ENCODE measurements at regions not wholly inside any gene's neighbourhood (a gene's known extent, or its start where the extent isn't known, plus 50 kb on each side); places are given as distances from the start of the nearest gene placed in this dataset.

- H3K4me1 ChIP-seq (ENCODE audit: control insufficient read depth in 1 of 2, insufficient read depth in 2 of 2, low read length in 2 of 2): peaks cover 0 to 3% of the 10 kb centered on the region in 2 donors
- intact Hi-C loops (cut with DNase I): no loop called here
- WGBS, 2 donors: 94 to 97% methylated on average over 11 of the region's 11 CpGs
- no peak overlapping the region for H3K4me3 ChIP-seq (ENCODE audit: low read length in 2 of 2)
- DNase-seq (no peak), ATAC-seq (ENCODE audit: low FRiP score) (no peak)
- H3K9me3 ChIP-seq (ENCODE audit: control insufficient read depth, low read length): no peaks in the 10 kb centered on the region
- H3K27ac ChIP-seq (ENCODE audit: low read depth in 1 of 2, low read length in 2 of 2): no peak overlapping the region
- H3K27me3 ChIP-seq (ENCODE audit: control insufficient read depth in 1 of 2, insufficient read depth in 2 of 2, low read length in 1 of 2): no peaks in the 10 kb centered on the region
- H3K36me3 ChIP-seq (ENCODE audit: control insufficient read depth in 1 of 2, insufficient read depth in 2 of 2, low read length in 1 of 2): no peaks in the 10 kb centered on the region
Observed at GRCh38 chr16:73717266-73717974, 579.2 kb upstream of the PSMD7 start.

GRCh38 chr16:73714976-73715375 lies 581.6 kb upstream of the PSMD7 start:
- Histone ChIP-seq H3K36me3 (ENCODE audit: control insufficient read depth in 1 of 2, insufficient read depth in 2 of 2, low read length in 1 of 2) (no peaks in the 10 kb centered on the region), H3K9me3 (ENCODE audit: control insufficient read depth, low read length) (no peaks in the 10 kb centered on the region), H3K4me3 (ENCODE audit: low read length in 2 of 2) (no peak overlapping the region), H3K27me3 (ENCODE audit: control insufficient read depth in 1 of 2, insufficient read depth in 2 of 2, low read length in 1 of 2) (no peaks in the 10 kb centered on the region), H3K4me1 (ENCODE audit: control insufficient read depth in 1 of 2, insufficient read depth in 2 of 2, low read length in 2 of 2) (peaks cover 0 to 4% of the 10 kb centered on the region in 2 donors), H3K27ac (ENCODE audit: low read depth in 1 of 2, low read length in 2 of 2) (no peak overlapping the region)
- intact Hi-C loops (cut with DNase I): no loop called here
- DNase-seq (no peak), ATAC-seq (ENCODE audit: low FRiP score) (no peak)
- WGBS, 2 donors: 93 to 96% methylated on average over 8 of the region's 8 CpGs

- Histone ChIP-seq H3K9me3 (ENCODE audit: control insufficient read depth, low read length) (no peaks in the 10 kb centered on the region), H3K27ac (ENCODE audit: low read depth in 1 of 2, low read length in 2 of 2) (no peak overlapping the region), H3K27me3 (ENCODE audit: control insufficient read depth in 1 of 2, insufficient read depth in 2 of 2, low read length in 1 of 2) (no peaks in the 10 kb centered on the region), H3K4me3 (ENCODE audit: low read length in 2 of 2) (no peak overlapping the region), H3K36me3 (ENCODE audit: control insufficient read depth in 1 of 2, insufficient read depth in 2 of 2, low read length in 1 of 2) (no peaks in the 10 kb centered on the region), H3K4me1 (ENCODE audit: control insufficient read depth in 1 of 2, insufficient read depth in 2 of 2, low read length in 2 of 2) (peaks cover 0 to 2% of the 10 kb centered on the region in 2 donors)
- intact Hi-C loops (cut with DNase I): loop anchor here in 1 of 2 donors (2.0 kb wide), 1 partner anchor 163 kb away; no protein-coding TSS in a partner anchor
- no peak for DNase-seq
- ATAC-seq (ENCODE audit: low FRiP score): no peak
- 85 to 87% methylated on average over 12 of the region's 12 CpGs for WGBS, 2 donors
Observed at GRCh38 chr16:73713778-73714495, 582.7 kb upstream of the PSMD7 start.

GRCh38 chr16:73713251-73713650 lies 583.4 kb upstream of the PSMD7 start:
- no peaks in the 10 kb centered on the region for H3K36me3 ChIP-seq (ENCODE audit: control insufficient read depth in 1 of 2, insufficient read depth in 2 of 2, low read length in 1 of 2)
- H3K4me3 ChIP-seq (ENCODE audit: low read length in 2 of 2): no peak overlapping the region
- no peaks in the 10 kb centered on the region for H3K9me3 ChIP-seq (ENCODE audit: control insufficient read depth, low read length)
- intact Hi-C loops (cut with DNase I): loop anchor here in 1 of 2 donors (2.0 kb wide), 1 partner anchor 164 kb away; no protein-coding TSS in a partner anchor
- DNase-seq: no peak
- peaks cover 0 to 2% of the 10 kb centered on the region in 2 donors for H3K4me1 ChIP-seq (ENCODE audit: control insufficient read depth in 1 of 2, insufficient read depth in 2 of 2, low read length in 2 of 2)
- WGBS, 2 donors: 11 to 14% methylated on average over 8 of the region's 8 CpGs
- no peak for ATAC-seq (ENCODE audit: low FRiP score)
- no peak overlapping the region for H3K27ac ChIP-seq (ENCODE audit: low read depth in 1 of 2, low read length in 2 of 2)
- no peaks in the 10 kb centered on the region for H3K27me3 ChIP-seq (ENCODE audit: control insufficient read depth in 1 of 2, insufficient read depth in 2 of 2, low read length in 1 of 2)

- Histone ChIP-seq H3K4me3 (ENCODE audit: low read length in 2 of 2) (no peak overlapping the region), H3K27me3 (ENCODE audit: control insufficient read depth in 1 of 2, insufficient read depth in 2 of 2, low read length in 1 of 2) (no peaks in the 10 kb centered on the region), H3K27ac (ENCODE audit: low read depth in 1 of 2, low read length in 2 of 2) (no peak overlapping the region), H3K36me3 (ENCODE audit: control insufficient read depth in 1 of 2, insufficient read depth in 2 of 2, low read length in 1 of 2) (no peaks in the 10 kb centered on the region), H3K9me3 (ENCODE audit: control insufficient read depth, low read length) (no peaks in the 10 kb centered on the region), H3K4me1 (ENCODE audit: control insufficient read depth in 1 of 2, insufficient read depth in 2 of 2, low read length in 2 of 2) (peaks cover 0 to 2% of the 10 kb centered on the region in 2 donors)
- ATAC-seq (ENCODE audit: low FRiP score) (no peak), DNase-seq (no peak)
- 11% methylated on average over 4 of the region's 4 CpGs for WGBS, 2 donors
- intact Hi-C loops (cut with DNase I): loop anchor here in 1 of 2 donors (2.0 kb wide), 1 partner anchor 165 kb away; no protein-coding TSS in a partner anchor
Observed at GRCh38 chr16:73711406-73712080, 585.1 kb upstream of the PSMD7 start.

- WGBS, 2 donors: 84 to 86% methylated on average over 9 of the region's 9 CpGs
- no peak overlapping the region for H3K4me3 ChIP-seq (ENCODE audit: low read length in 2 of 2)
- no peak overlapping the region for H3K27ac ChIP-seq (ENCODE audit: low read depth in 1 of 2, low read length in 2 of 2)
- DNase-seq (no peak), ATAC-seq (ENCODE audit: low FRiP score) (no peak)
- H3K9me3 ChIP-seq (ENCODE audit: control insufficient read depth, low read length): no peaks in the 10 kb centered on the region
- peaks cover 0 to 2% of the 10 kb centered on the region in 2 donors for H3K4me1 ChIP-seq (ENCODE audit: control insufficient read depth in 1 of 2, insufficient read depth in 2 of 2, low read length in 2 of 2)
- intact Hi-C loops (cut with DNase I): no loop called here
- H3K36me3 ChIP-seq (ENCODE audit: control insufficient read depth in 1 of 2, insufficient read depth in 2 of 2, low read length in 1 of 2): no peaks in the 10 kb centered on the region
- no peaks in the 10 kb centered on the region for H3K27me3 ChIP-seq (ENCODE audit: control insufficient read depth in 1 of 2, insufficient read depth in 2 of 2, low read length in 1 of 2)
Observed at GRCh38 chr16:73710526-73710925, 586.1 kb upstream of the PSMD7 start.

- DNase-seq: no peak
- WGBS, 2 donors: 94 to 96% methylated on average over 3 of the region's 3 CpGs
- intact Hi-C loops (cut with DNase I): no loop called here
Observed at GRCh38 chr16:73707863-73708262, 588.8 kb upstream of the PSMD7 start.

GRCh38 chr16:73703891-73704290 lies 592.7 kb upstream of the PSMD7 start:
- no peaks in the 10 kb centered on the region for H3K36me3 ChIP-seq (ENCODE audit: control insufficient read depth in 1 of 2, insufficient read depth in 2 of 2, low read length in 1 of 2)
- whole genome bisulfite sequencing, 2 donors: 94 to 96% methylated on average over 6 of the region's 6 CpGs
- H3K27me3 ChIP-seq (ENCODE audit: control insufficient read depth in 1 of 2, insufficient read depth in 2 of 2, low read length in 1 of 2): no peaks in the 10 kb centered on the region
- no peak for ATAC-seq (ENCODE audit: low FRiP score)
- no peak for DNase-seq
- no peak overlapping the region for H3K27ac ChIP-seq (ENCODE audit: low read depth in 1 of 2, low read length in 2 of 2)
- no peak overlapping the region for H3K4me3 ChIP-seq (ENCODE audit: low read length in 2 of 2)
- intact Hi-C loops (cut with DNase I): no loop called here
- no peaks in the 10 kb centered on the region for H3K4me1 ChIP-seq (ENCODE audit: control insufficient read depth in 1 of 2, insufficient read depth in 2 of 2, low read length in 2 of 2)
- H3K9me3 ChIP-seq (ENCODE audit: control insufficient read depth, low read length): no peaks in the 10 kb centered on the region

More at GRCh38 chr16:73707863-73708262, 588.8 kb upstream of the PSMD7 start:
- ATAC-seq (ENCODE audit: low FRiP score): no peak
- Histone ChIP-seq H3K4me1 (ENCODE audit: control insufficient read depth in 1 of 2, insufficient read depth in 2 of 2, low read length in 2 of 2) (peaks cover 0 to 2% of the 10 kb centered on the region in 2 donors), H3K27me3 (ENCODE audit: control insufficient read depth in 1 of 2, insufficient read depth in 2 of 2, low read length in 1 of 2) (no peaks in the 10 kb centered on the region), H3K9me3 (ENCODE audit: control insufficient read depth, low read length) (no peaks in the 10 kb centered on the region), H3K36me3 (ENCODE audit: control insufficient read depth in 1 of 2, insufficient read depth in 2 of 2, low read length in 1 of 2) (no peaks in the 10 kb centered on the region), H3K4me3 (ENCODE audit: low read length in 2 of 2) (no peak overlapping the region), H3K27ac (ENCODE audit: low read depth in 1 of 2, low read length in 2 of 2) (no peak overlapping the region)

Data from aorta (tissue), 5 donors.